HG03432 (cell line): ENCODE measurements at regions not wholly inside any gene's neighbourhood (a gene's known extent, or its start where the extent isn't known, plus 50 kb on each side); places are given as distances from the start of the nearest gene placed in this dataset.

Experiments
- ATAC-seq: cut with Tn5 transposase; IDR thresholded peaks from one replicate; pipeline ENCODE4 v1.9.1; 2021; ENCODE audit warnings: mild to moderate bottlenecking, moderate library complexity; ENCODE audit not compliant: unreplicated experiment

DNA sequence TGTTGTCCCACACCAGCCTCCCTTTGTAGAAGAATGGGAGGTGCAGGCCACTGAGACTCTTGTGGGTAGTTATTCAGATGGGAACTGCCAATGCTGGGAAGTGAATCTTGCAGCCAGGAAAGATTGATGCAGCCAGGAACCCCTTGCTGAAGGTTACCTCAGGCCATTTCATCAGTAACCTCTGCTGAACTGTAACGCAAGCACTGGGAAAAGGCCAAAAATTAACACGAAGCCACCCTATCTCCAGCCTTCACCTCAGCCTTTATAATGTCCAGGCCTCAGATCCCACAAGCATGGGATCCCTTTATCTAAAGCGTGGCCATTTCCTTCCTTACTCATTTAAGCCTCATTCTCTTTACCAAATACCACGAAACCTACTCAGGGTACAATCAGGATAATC lies 211.1 kb downstream of the SPTSSA start:
- no peak for ATAC-seq

DNA sequence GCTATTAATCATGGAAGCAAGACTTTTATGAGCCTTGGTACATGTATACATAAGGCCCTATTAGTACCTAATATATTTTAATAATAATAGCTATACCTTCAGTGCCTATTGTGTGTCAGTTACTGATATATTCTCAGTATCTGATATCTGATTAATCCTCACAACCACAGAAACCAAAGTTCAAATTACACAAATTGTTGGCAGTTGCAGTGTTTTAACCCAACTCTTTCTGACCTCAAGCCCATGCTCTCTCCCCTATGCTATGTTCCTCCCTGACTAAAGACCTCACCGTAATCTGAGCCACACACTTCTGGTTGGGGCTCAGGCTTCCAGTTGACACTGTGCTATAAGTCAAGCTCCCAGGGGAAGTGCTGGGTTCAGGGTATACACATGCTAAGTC lies 214.4 kb downstream of the SPTSSA start:
- ATAC-seq: no peak

DNA sequence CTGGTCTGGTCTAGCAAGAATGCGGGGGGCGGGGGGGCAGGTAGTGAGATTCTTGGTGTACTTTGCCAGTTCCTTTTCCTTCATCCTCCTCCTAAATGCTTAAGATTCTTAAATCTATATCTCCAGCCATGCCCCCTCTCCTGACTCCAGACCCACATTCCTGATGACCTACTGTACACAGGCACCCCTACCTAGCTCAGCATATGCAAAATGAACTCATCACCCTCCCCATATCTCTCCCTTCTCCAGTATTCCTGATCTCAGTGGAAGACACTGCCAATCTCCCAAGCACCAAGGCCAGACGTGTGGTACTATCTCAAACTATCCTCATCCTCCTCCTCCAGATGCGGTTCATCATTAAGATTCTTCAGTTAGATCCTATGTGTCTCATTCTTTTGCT lies 215.8 kb downstream of the SPTSSA start:
- no peak for ATAC-seq

DNA sequence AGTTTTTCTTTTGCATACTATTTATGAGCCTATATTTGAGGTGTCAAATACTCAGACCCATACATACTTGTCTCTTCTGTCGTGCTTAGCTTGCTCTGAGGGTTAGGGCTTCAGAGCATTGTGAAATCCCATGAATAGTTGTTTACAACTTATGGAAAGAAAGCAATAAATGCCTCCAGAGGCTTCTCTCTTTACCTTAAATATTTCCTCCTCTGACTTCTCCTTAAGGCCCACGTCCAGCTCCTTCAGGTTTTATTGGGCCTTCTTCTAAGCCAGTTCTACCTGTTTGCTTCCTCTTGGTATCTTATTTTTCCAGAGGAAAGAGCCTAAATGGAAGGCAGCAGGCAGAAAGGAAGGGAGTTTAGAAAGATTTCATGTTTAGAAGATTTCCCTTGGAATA lies 218.6 kb downstream of the SPTSSA start:
- ATAC-seq: no peak

DNA sequence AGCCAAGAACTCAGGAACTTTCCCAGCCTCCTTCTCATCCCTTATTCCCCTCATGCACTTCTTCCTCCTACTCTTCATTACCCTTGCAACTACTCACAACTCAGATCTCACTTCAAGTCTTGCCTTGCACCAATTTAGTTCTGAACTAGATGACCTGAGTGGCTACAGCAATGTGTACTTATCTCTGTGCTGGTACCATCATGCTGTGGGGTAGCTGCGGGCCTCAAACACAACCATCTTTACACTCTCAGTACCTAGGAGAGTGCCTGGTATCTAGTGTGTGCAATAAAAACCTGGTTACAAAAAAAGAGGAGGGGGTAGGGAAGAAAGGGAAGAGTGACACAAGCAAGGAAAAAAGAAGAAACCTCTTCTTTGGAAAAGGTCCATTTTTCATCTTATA lies 219.0 kb downstream of the SPTSSA start:
- ATAC-seq: no peak

DNA sequence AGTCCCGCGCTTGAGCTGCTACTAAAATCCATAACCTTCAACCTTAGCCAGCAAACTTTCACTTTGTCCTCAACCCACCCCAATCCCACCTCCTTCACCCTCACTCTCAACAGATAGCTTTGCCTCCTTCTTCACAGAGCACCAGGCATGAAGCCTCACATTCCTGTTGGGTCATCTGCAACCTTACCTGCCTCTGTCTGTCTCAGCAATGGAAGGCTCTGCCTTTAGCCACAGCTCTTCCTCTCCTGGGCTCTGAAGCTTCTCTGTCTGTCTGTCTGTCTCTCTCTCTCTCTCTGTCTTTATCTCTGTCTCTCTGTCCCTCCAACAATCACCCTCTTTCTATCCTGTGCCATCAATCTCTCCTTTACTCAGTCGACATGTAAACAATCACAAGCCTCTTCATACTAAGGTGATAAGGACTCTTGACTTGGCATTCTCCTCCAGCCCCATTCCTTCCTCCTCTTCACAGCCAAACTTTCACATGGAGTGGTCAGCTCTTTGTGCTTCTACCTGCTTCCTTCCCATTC lies 220.8 kb downstream of the SPTSSA start:
- ATAC-seq: no peak

DNA sequence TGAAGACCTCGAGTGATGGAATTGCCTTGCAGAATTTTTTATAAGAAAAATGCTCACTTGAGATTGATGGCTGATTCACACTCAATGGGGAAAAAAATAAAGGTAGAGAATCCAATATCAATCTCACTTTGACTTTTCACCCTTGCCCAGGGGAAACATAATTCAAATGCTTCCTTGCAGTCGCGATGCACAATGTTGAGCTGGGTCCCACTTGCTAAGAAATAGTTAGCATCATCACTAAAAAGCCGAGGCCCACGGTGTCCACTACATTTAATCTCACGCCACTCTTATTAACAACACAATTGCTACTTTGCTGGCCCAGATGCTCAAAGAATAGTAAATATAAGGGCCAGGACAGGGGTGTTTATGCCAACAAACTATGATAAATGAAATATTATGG lies 223.4 kb downstream of the SPTSSA start:
- no peak for ATAC-seq

DNA sequence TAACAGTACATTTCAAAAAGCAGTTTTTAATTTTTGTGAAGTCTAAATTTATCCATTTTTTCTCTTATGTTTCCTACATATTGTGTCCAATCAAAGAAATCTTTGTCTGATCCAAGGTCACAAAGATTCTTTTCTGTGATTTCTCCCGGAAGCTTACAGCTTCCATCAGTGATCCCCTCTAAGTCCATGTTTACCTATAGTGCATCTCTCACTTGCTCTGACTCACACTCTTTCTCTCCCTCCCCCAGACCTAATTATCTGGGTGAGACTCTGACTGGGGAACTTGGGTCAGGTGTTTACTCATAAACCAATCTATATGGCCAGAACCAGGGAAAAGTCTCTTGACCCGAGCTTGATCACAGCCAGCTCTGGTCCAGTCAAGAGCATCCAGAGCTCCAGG lies 224.4 kb downstream of the SPTSSA start:
- no peak for ATAC-seq

DNA sequence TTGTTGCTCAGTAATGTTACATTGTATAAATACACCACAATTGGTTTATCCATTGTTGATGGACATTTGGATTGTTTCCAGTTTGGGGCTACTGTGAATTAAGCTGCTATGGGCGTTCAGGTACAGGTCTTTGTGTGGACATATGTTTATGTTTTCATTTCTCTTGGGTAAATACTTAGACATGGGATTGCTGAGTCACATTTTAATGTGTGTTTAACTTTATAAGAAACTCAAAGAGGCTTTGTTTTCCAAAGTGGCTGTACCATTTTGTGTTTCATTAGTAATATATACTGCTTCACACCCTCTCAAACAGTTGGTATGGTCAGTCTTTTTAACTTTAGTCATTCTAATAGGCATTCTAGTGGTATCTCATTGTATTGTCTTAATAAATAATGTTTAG lies 225.0 kb downstream of the SPTSSA start:
- no peak for ATAC-seq

DNA sequence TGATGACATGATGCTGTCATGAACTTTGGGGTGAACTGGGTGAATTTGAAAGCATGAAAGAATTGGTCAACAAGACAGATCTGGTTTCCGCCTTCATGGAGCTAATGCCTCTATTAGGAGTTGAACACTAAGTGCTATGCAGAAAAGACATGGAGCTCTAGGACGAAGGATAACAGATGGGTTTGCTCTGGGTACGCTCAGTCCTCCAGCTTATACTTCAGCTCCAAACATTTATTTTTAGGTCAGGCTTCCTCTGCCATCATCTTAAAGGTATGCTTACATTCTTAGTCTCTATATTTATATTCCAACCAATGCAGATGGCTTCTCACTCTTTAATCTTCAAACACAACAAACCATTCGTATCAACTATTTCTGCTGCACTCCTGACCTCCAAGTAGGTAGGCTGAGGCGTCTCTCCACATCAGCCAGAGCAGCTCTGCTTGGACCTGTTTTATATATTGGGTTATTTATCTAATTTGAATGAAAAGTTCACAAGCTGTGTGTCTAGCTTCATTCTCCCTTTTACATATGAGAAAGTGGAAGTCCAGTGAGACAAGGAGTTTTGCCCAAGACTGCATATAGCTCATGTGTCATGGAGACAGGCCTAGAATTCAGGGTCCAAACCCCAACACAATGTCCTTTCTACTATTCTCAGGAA lies 226.3 kb downstream of the SPTSSA start:
- no peak for ATAC-seq

DNA sequence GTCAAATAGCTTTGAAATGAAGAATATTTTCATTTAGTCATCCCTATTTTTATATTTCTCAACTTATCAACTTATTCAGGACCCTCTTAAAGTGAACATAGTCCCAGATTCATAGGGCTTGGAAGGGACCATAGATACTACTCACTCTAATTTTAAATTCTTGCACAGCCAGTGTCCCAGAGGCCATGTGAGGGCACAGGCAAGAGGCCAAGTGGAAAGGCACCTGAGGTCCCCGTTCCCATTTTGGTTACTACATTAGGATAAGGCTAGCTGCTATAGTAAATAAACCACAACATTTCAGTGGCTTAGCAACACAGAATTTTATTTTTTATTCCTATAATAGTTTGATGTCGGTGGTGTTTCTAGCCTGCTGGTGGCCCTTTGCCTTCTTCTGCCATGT lies 227.8 kb downstream of the SPTSSA start:
- ATAC-seq: no peak

DNA sequence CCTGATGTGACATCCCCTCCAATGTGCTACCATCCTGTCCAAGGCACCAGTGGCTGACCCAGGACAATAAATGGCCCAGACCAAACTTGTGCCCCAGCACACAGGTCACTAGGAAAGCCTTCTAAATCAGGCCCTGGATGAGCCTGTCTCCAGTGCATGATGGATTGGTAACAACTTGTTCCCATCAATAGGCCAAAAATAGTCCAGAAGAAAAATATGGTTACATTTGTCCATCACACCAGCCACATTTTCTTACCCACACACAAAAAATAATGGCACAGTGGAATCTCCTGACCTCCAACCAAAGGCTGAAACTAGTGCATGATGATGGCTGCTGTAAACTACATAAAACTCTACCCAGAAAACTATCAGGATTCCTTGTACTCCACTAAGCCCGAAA lies 228.4 kb downstream of the SPTSSA start:
- no peak for ATAC-seq

DNA sequence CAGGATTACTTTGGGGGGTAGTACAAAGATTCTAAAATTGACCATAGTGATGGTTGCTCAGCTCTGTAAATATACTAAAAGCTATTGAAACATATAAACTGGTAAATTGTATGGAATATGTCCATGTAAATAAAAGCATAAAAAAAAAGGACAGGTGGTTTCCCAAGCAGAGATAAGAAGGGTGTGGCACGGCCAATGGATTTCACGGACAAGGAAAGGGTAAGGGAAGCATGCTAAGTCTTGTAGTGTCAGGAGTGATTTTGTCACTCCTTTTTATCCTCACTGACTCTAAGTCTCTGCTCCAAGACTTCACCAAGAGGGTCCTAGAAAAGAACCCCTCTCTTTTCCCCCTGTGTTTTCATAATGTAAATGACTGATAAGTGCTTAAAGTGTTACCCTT lies 229.2 kb downstream of the SPTSSA start:
- ATAC-seq: no peak

DNA sequence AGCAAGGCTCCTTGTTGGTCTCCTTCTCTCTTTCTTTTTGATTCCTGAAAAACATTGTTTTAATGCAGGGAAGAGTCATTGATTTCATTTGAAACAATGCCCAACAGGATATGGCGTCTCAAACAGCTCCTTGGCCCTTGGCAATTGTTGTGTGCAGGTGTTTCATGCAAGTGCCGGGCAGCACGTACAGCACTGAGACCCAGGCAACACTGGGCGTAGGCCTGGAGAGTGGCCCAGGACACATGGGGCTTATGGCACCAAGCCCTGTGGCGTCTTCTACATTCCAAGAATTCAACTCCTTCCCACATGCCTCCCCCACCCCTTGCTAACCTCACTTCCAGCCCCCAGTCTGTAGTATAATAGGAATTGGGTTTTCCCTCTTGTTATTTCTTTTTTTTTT lies 230.4 kb downstream of the SPTSSA start:
- no peak for ATAC-seq

DNA sequence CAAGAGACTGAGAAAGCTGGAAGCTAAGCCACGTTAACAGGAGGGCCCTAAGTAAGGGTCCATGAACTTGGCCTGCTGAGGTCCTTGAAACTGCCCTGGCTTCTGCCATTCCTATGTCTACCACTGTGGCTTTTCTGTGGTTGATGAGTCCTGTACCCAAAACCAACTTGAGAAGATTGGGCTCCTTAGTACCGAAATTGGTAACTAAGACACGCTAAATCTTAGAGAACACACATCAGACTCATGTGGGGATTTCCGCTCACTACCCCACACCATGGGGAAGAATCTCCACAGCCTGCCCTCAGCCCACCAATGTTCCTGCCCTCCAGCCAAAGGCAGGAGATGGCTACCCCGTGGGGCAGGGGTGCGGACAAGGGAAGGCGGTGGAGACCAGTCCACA lies 232.9 kb downstream of the SPTSSA start:
- no peak for ATAC-seq

DNA sequence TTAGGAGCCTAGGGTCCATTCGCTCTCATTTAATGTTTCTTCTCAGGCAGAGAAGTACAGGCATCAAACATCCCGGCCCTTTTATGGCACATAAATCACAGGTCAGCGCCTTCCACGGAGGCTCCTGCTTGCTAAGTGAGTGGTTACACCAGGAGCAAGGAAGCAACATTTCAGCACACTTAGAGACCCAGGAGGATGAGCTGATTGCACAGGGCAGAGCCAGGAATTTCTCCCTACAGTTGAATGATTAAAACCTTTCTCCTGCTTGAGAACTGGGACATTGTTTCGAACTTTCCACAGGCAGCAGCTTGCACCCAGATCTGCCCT lies 233.4 kb downstream of the SPTSSA start:
- no peak for ATAC-seq

DNA sequence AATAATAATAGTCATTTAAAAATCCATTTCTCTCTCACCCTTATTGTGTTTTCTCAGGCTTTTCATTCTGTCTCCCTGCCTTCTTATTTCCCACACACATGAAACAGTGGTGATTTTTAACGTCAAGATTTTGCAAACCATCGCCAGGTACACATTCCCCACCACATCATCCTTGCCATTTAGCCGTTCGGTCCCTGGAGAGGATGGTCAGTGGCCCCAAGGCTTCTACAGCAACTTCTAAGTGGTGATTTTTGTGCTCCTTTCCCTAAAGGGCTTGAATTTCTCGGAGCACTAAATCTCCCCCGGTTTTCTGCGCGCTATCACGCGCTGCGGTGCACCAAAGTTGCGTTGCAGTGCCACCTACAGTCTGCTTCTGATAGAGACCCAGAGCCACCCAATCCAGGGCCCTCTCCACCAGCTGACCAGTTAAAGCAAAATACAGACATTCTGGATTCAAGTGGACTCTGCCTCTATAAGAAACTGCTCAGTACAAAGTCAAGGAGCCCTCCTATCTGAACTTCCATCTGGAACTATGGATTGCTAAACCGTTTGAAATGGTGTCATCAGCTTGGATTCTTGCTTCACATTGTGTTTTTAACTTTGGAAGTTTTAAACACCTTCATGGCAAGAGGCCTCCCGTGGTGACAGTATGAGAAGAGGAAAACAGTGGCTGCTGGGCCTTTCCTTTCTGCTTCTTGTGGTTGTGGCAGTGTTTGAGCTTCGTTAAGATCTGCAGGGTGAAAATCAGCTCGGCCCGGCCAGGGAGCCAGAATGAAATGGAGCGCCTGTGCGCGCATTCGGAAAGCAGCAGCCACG lies 234.0 kb downstream of the SPTSSA start:
- peak; percentile 86 for ATAC-seq

DNA sequence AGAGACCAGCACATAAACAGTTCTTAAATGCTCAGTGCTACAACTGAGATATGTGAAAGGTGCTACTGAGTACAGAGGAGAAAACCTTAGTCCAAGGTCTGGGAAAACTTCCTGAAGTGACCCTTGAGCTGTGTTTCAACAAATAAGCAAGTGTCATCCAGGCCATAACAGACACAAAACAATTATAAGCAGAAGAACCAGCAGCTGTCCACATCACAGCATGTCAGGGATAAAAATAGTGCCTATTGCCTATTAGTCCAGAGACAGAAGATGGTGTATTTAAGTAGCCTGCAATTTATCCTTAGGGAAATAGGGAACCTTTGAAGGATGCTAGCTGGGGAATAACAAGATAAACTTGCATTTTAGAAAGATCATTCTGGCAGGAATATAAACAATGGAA lies 237.8 kb downstream of the SPTSSA start:
- ATAC-seq: no peak

DNA sequence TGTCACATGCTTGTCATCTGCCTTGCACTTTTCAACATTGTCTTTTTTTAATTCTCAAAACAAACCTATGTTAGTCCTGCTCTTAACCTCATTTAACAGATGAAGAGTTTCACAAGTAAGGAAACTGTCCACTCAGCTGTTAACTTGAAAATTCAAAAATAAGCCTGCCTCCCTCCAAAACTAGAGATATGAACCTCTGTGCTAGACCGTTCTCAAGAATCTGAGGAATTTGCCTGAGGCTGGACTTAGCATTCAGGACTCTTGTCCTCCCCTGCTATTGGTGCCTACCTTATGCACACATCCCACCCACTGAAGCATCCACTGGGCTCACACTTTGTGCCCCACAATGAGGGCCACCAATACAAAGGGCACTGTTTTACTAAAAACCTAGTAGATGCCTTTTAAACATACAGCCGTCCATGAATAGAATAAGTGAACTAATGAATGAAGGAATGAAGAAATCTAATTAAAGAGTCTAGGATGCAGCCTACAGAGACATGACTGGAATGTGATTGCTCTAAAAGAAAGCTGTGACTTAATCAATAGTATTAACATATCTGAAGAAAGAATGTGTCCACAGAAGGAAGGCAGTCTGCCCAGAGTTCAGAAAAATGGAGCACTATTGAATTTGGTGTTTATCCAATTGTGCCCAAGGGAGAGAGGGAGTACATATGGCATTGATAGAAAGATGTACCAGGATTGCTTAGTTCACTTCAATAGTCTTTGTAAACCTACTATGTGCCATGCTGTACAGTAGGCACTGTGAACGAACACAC lies 238.5 kb downstream of the SPTSSA start:
- ATAC-seq: no peak

DNA sequence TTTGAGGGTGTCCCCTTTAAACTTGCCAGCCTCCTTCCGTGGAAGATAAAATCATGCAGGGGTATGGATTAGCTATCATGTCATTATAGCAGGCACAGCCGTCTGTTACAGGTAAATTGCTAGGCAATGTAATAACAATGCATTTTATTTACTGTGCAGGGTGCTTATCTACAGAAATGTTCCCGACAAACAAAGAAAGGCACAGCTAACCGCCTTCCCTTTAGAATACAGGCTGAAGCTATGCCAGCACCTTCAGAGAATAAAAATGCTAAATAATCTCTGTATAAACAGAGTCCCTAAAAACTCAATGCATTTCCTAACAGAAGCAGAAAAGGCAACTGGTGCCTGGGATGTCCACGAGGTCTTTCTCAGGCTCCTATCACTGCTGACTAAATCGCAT lies 239.2 kb downstream of the SPTSSA start:
- no peak for ATAC-seq

DNA sequence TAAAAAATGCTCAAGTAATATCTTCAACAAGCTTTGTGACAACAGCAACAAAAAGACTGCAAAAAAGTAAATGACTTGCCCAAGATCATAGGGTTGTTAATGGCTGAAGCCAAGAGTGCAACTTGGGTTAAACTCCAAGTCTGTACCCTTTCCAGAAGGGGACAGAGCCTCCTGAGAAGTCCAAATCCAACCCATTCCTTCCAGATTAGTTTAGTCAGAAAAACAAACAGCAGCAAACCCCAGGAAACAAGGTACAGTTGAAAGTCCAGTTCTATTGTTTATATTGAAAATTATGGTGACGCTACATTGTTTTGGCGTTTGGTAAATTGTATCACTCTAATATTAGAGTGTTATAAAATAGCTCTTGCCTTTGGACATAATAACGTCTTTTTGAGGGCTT lies 239.9 kb downstream of the SPTSSA start:
- no peak for ATAC-seq

DNA sequence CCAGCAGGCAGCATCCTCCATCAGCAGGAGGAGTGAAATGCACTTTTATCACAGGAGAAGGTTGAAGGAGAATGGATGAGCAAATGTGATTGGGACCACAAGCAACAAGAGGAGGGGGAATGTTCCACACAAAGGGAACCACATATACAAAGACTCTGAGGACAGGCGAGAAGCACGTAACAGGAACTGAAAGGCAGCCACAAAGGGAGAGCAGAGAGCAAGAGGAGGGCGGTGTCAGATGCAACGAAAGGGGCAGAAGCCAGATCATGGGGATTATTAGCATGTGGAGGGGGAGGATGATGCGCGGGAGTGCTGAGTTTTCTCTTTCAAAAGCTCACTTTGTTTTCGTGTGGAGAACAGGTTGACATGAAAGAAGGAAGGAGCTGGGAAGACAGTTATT lies 241.1 kb downstream of the SPTSSA start:
- peak; percentile 98 for ATAC-seq
